Kidney (tissue), 13 donors: ENCODE measurements at regions not wholly inside any gene's neighbourhood (a gene's known extent, or its start where the extent isn't known, plus 50 kb on each side); places are given as distances from the start of the nearest gene placed in this dataset.

Experiments used
- DNase-seq, 5 donors: peaks; one replicate each; pipeline ENCODE4 v3.0.0-alpha.2; 2013 to 2020
- FAIRE-seq: peaks from 2 replicates; lab custom pipeline; 2012; peaks lifted over from hg19 to GRCh38; lab: Jason Lieb, UNC
- H3K27ac ChIP-seq, 2 donors: one replicate each; pipeline ENCODE4 v1.7.0; 2013; ENCODE audit warnings: low read depth in 2 of 2, low read length in 2 of 2, inconsistent platforms in 1 of 2
- H3K27me3 ChIP-seq: one replicate; pipeline ENCODE4 v1.7.1; 2013; ENCODE audit warnings: low read length, inconsistent platforms; ENCODE audit not compliant: control insufficient read depth, insufficient read depth
- H3K36me3 ChIP-seq, 3 donors: one replicate each; pipeline versions ENCODE4 v1.7.0 to v1.7.1; 2013; ENCODE audit warnings: low read length in 3 of 3, control low read depth in 1 of 3, inconsistent platforms in 1 of 3; ENCODE audit not compliant: insufficient read depth in 3 of 3, control insufficient read depth in 2 of 3
- H3K4me1 ChIP-seq, 3 donors: one replicate each; pipeline versions ENCODE4 v1.7.0 to v1.7.1; 2013; ENCODE audit warnings: low read length in 3 of 3, inconsistent platforms in 1 of 3, low read depth in 1 of 3; ENCODE audit not compliant: control insufficient read depth in 2 of 3, insufficient read depth in 2 of 3
- H3K4me3 ChIP-seq, 3 donors: one replicate each; pipeline versions ENCODE4 v1.7.0 to v1.8.1; 2013; ENCODE audit warnings: low read length in 3 of 3, control low read depth in 1 of 3, inconsistent platforms in 1 of 3
- H3K9ac ChIP-seq, 3 donors: one replicate each; pipeline versions ENCODE4 v1.7.0 to v1.7.1; 2013; ENCODE audit warnings: low read length in 3 of 3, control low read depth in 1 of 3, inconsistent platforms in 1 of 3
- H3K9me3 ChIP-seq, 3 donors: one replicate each; pipeline versions ENCODE4 v1.7.0 to v1.7.1; 2013; ENCODE audit warnings: low read length in 3 of 3, control low read depth in 1 of 3, inconsistent platforms in 1 of 3; ENCODE audit not compliant: control insufficient read depth in 2 of 3, insufficient read depth in 1 of 3
- intact Hi-C: fragments of 100-400 bp; cut with DNase I; formaldehyde crosslinking; loops from one replicate; pipeline ENCODE4 v1.11.1; 2022
- TF ChIP-seq, protein P1 (sequence below): IDR thresholded peaks from 3 replicates; pipeline ENCODE4 v1.5.1; 2012; ENCODE audit warnings: mild to moderate bottlenecking, moderate library complexity, borderline replicate concordance; ENCODE audit not compliant: insufficient read depth; ENCODE audit errors: extremely low read depth
- donor health status: control.
- donor health status: control.
- donor health status: control.
- donor health status: control.
- donor health status: control.
- donor health status: DM: yes; HTN: yes; CAD: no.
- donor health status: Normal renal cell carcinoma (clear cell type).

DNA sequence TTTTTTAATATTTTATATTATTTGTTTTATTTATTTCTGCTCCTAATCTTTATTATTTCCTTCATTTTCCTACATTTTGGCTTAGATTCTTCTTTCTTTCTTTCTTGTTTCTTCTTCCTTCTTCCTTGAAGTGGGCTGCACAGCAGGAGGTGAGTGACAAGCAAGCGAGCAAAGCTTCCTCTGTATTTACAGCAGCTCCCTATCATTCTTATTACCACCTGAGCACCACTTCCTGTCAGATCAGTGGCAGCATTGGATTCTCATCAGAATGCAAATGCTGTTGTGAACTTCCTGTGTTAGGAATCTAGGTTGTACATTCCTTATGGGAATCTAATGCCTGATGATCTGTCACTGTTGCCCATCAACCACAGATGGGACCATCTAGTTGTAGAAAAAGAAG lies 784.9 kb upstream of the LUZP2 start:
- H3K4me1 ChIP-seq = no peaks in the 10 kb centered on the region
- H3K9ac ChIP-seq = no peak overlapping the region
- H3K9me3 ChIP-seq = peaks cover 0 to 4% (median 0%) of the 10 kb centered on the region in 3 donors
- no peaks in the 10 kb centered on the region for H3K36me3 ChIP-seq
- TF ChIP-seq, protein P1, sequence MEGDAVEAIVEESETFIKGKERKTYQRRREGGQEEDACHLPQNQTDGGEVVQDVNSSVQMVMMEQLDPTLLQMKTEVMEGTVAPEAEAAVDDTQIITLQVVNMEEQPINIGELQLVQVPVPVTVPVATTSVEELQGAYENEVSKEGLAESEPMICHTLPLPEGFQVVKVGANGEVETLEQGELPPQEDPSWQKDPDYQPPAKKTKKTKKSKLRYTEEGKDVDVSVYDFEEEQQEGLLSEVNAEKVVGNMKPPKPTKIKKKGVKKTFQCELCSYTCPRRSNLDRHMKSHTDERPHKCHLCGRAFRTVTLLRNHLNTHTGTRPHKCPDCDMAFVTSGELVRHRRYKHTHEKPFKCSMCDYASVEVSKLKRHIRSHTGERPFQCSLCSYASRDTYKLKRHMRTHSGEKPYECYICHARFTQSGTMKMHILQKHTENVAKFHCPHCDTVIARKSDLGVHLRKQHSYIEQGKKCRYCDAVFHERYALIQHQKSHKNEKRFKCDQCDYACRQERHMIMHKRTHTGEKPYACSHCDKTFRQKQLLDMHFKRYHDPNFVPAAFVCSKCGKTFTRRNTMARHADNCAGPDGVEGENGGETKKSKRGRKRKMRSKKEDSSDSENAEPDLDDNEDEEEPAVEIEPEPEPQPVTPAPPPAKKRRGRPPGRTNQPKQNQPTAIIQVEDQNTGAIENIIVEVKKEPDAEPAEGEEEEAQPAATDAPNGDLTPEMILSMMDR = no peak
- no peak overlapping the region for H3K4me3 ChIP-seq
- DNase-seq (no peak), FAIRE-seq (no peak)
- H3K27me3 ChIP-seq = no peaks in the 10 kb centered on the region
- intact Hi-C loops = no loop called here
- H3K27ac ChIP-seq = no peak overlapping the region

DNA sequence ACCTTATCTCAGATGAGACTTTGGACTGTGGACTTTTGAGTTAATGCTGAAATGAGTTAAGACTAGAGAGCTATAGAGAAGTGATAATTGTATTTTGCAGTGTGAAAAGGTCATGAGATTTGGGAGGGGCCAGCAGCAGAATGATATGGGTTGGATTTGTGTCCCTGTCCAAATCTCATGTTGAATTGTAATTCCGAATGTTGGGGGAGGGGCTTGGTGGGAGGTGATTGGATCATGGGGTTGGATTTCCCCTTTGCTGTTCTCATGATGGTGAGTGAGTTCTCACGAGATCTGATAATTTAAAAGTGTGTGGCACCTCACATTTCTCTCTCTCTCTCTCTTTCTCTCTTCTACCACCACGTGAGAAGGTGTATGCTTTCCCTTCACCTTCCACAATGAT lies 777.8 kb upstream of the LUZP2 start:
- no peak overlapping the region for H3K27ac ChIP-seq
- FAIRE-seq = no peak
- no peaks in the 10 kb centered on the region for H3K4me1 ChIP-seq
- H3K9me3 ChIP-seq = peaks cover 0 to 4% (median 0%) of the 10 kb centered on the region in 3 donors
- intact Hi-C loops = no loop called here
- H3K27me3 ChIP-seq = no peaks in the 10 kb centered on the region
- TF ChIP-seq, protein P1 = no peak
- no peaks in the 10 kb centered on the region for H3K36me3 ChIP-seq
- H3K4me3 ChIP-seq = no peak overlapping the region
- H3K9ac ChIP-seq = no peak overlapping the region
- DNase-seq = no peak

DNA sequence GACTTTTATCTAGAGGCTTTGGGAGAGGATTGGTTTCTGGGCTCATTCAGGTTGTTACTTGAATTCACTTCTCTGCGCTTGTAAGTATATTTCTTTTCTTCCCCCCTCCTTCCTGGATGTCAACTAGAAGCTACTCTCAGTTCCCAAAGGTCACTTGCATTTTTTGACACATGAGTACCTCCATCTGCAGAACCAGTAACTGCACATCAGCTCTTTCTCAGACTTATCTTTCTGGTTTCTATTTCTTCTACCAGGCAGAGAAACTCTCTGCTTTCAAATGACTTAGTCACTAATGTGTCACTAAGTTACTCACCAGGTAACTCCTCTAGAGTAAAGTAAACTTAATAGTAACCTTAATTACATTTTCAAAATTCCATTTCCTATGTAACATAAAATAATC lies 773.0 kb upstream of the LUZP2 start:
- FAIRE-seq (no peak), DNase-seq (no peak)
- Histone ChIP-seq H3K4me3 (no peak overlapping the region), H3K9me3 (no peaks in the 10 kb centered on the region), H3K9ac (no peak overlapping the region), H3K4me1 (no peaks in the 10 kb centered on the region), H3K27ac (no peak overlapping the region), H3K27me3 (no peaks in the 10 kb centered on the region), H3K36me3 (no peaks in the 10 kb centered on the region)
- intact Hi-C loops = no loop called here
- TF ChIP-seq, protein P1 = no peak

DNA sequence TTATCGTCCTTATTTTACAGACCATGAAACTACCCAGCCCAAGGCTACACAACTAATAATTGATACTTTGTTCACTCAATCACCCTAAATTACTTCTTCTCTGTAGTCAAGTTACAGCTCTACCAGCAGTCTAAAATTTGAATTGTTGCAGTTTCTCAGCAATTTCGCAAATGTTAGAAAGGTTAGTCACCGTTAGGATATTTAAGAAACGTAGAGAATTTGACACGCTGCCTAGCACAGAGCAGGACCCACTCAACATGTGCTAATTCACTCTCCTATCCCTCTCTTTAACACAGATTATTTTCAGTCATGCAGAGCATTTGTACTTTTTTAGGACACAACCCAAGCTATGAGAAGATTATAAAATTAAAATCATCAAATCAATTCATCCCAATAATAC lies 771.1 kb upstream of the LUZP2 start:
- Histone ChIP-seq H3K4me3 (no peak overlapping the region), H3K27ac (no peak overlapping the region), H3K4me1 (no peaks in the 10 kb centered on the region), H3K36me3 (no peaks in the 10 kb centered on the region), H3K9ac (no peak overlapping the region), H3K27me3 (no peaks in the 10 kb centered on the region), H3K9me3 (no peaks in the 10 kb centered on the region)
- intact Hi-C loops = no loop called here
- DNase-seq (no peak), FAIRE-seq (no peak)
- TF ChIP-seq, protein P1 = no peak
